Neural cell (in vitro differentiated cells): ENCODE measurements at regions not wholly inside any gene's neighbourhood (a gene's known extent, or its start where the extent isn't known, plus 50 kb on each side); places are given as distances from the start of the nearest gene placed in this dataset.

Source experiments
- H2AFZ ChIP-seq: fragments of 200-600, 300-800 bp; sonication (generic), shearing (Covaris generic); 2 replicates; pipeline ENCODE4 v1.6.0; 2014; ENCODE audit warnings: low read depth, mild to moderate bottlenecking, antibody characterized with exemption, low read length, moderate library complexity
- H3F3A ChIP-seq: fragments of 200-600 bp; shearing (Covaris generic); 2 replicates; pipeline ENCODE4 v1.6.1; 2016; ENCODE audit warnings: mild to moderate bottlenecking, moderate library complexity, mixed read lengths, antibody characterized with exemption, low read length; ENCODE audit not compliant: insufficient read depth, poor library complexity, severe bottlenecking
- H3K27ac ChIP-seq: fragments of 200-600, 300-800 bp; sonication (generic), shearing (Covaris generic); 2 replicates; pipeline ENCODE4 v1.5.1; 2014; ENCODE audit warnings: mild to moderate bottlenecking, low read length, moderate library complexity
- H3K27me3 ChIP-seq: fragments of 300-800, 200-600 bp; sonication (generic), shearing (Covaris generic); 2 replicates; pipeline ENCODE4 v1.6.0; 2014; ENCODE audit warnings: mild to moderate bottlenecking, low read depth, low read length, moderate library complexity; ENCODE audit not compliant: insufficient read depth
- H3K36me3 ChIP-seq: fragments of 300-800, 200-600 bp; sonication (generic), shearing (Covaris generic); 2 replicates; pipeline ENCODE4 v1.5.1; 2014; ENCODE audit warnings: mild to moderate bottlenecking, antibody characterized with exemption, low read length, moderate library complexity; ENCODE audit not compliant: insufficient read depth
- H3K4me2 ChIP-seq: fragments of 300-800, 200-600 bp; sonication (generic), shearing (Covaris generic); 2 replicates; pipeline ENCODE4 v1.6.0; 2014; ENCODE audit warnings: mild to moderate bottlenecking, low read length
- H3K4me3 ChIP-seq: fragments of 300-800, 200-600 bp; sonication (generic), shearing (Covaris generic); 2 replicates; pipeline ENCODE4 v1.5.1; 2014; ENCODE audit warnings: mild to moderate bottlenecking, low read length, moderate library complexity
- H3K79me2 ChIP-seq: fragments of 200-600 bp; shearing (Covaris generic); replicated peaks from 2 replicates; pipeline ENCODE4 v1.6.0; 2014; ENCODE audit warnings: mild to moderate bottlenecking, low read length, moderate library complexity; ENCODE audit not compliant: insufficient read depth
- H3K9ac ChIP-seq: fragments of 300-800, 200-600 bp; sonication (generic), shearing (Covaris generic); 2 replicates; pipeline ENCODE4 v1.6.1; 2016; ENCODE audit warnings: mild to moderate bottlenecking, low read length, mixed read lengths
- H3K9me2 ChIP-seq: fragments of 200-600 bp; shearing (Covaris generic); 2 replicates; pipeline ENCODE4 v1.6.1; 2016; ENCODE audit warnings: mild to moderate bottlenecking, low read length, mixed read lengths; ENCODE audit not compliant: insufficient read depth
- H3K9me3 ChIP-seq: fragments of 200-600, 300-800 bp; sonication (generic), shearing (Covaris generic); 2 replicates; pipeline ENCODE4 v1.6.1; 2016; ENCODE audit warnings: mild to moderate bottlenecking, mixed run types, low read length, moderate library complexity, mixed read lengths
- H4K20me1 ChIP-seq: fragments of 200-600 bp; shearing (Covaris generic); 2 replicates; pipeline ENCODE4 v1.6.1; 2016; ENCODE audit warnings: mild to moderate bottlenecking, mixed run types; ENCODE audit not compliant: insufficient read depth
- CTCF ChIP-seq: fragments of 450-650 bp; IDR thresholded peaks from 2 replicates; pipeline ENCODE4 v1.5.1; 2014; ENCODE audit warnings: antibody characterized with exemption, mild to moderate bottlenecking, moderate library complexity; ENCODE audit not compliant: poor library complexity, severe bottlenecking
- EP300 ChIP-seq: fragments of 450-650 bp; conservative IDR thresholded peaks from 2 replicates; pipeline ENCODE4 v1.6.1; 2014; ENCODE audit warnings: antibody characterized with exemption, mild to moderate bottlenecking, moderate library complexity; ENCODE audit not compliant: poor library complexity, severe bottlenecking
- EZH2 ChIP-seq: fragments of 200-600, 300-800 bp; shearing (Covaris generic), sonication (generic); IDR thresholded peaks from 2 replicates; pipeline ENCODE4 v1.6.1; 2014; ENCODE audit warnings: antibody characterized with exemption, low read length, borderline replicate concordance, mild to moderate bottlenecking; ENCODE audit not compliant: insufficient read depth, poor library complexity, severe bottlenecking
- MXI1 ChIP-seq: fragments of 450-650 bp; conservative IDR thresholded peaks from 2 replicates; pipeline ENCODE4 v1.6.1; 2014; ENCODE audit warnings: antibody characterized with exemption, mild to moderate bottlenecking; ENCODE audit not compliant: poor library complexity, severe bottlenecking
- POLR2AphosphoS5 ChIP-seq: IDR thresholded peaks from 2 replicates; pipeline ENCODE4 v1.6.1; 2012
- RAD21 ChIP-seq: fragments of 450-650 bp; conservative IDR thresholded peaks from 2 replicates; pipeline ENCODE4 v1.6.1; 2014; ENCODE audit warnings: antibody characterized with exemption, mild to moderate bottlenecking, moderate library complexity
- REST ChIP-seq: IDR thresholded peaks from 2 replicates; pipeline ENCODE4 v1.6.1; 2012; ENCODE audit warnings: borderline replicate concordance
- SMC3 ChIP-seq: fragments of 450-650 bp; conservative IDR thresholded peaks from 2 replicates; pipeline ENCODE4 v1.6.1; 2014; ENCODE audit warnings: antibody characterized with exemption, mild to moderate bottlenecking, moderate library complexity; ENCODE audit not compliant: poor library complexity
- TAF1 ChIP-seq: IDR thresholded peaks from 2 replicates; pipeline ENCODE4 v1.6.1; 2012; ENCODE audit warnings: low read depth

DNA sequence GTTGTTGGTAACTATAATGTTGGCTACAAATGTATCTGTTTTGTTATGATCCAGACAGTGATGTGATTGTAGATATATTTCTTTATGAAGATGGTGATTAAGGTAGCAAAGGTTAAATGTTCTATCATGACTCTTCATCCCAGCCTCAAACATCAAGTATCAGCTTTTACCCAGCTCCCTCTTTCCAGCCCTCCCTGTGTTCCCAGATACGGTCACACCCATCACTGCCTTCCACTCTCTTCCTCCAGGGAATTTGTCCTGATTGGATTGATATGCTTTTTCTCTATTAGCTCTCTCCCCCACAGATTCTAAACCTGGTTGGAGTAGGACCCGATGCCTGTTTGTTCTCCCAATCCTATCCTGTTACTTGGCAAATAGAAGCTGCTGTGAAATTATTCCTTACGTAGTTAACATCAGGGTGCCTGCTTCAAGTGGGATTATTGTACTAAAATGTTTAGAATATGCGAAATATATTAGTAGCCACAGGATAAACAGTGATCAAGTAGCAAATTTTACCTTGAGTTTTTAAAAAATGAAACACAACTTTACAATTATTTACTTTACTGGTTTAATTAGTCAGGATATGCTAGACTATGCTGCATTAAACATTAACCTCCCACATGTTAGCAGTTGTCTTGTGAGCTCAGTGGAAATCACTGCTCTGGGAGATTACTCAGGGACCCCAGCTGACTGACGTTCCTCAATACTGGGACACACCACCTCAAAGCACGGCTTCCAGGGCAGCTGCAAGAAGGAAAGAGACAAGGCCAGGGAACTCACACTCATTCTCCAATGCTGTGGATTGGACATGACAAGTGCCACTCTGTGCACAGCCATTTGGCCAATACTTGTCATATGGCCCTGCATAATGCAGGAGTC, 165.3 kb downstream of the ALX1 start:
- no peaks in the 10 kb centered on the region for H4K20me1 ChIP-seq
- H3K9ac ChIP-seq, result no peak overlapping the region
- no peak overlapping the region for H3K4me2 ChIP-seq
- H3F3A ChIP-seq, result no peaks in the 10 kb centered on the region
- H3K4me3 ChIP-seq, result no peak overlapping the region
- H3K9me2 ChIP-seq, result no peaks in the 10 kb centered on the region
- no peaks in the 10 kb centered on the region for H3K27me3 ChIP-seq
- no peaks in the 10 kb centered on the region for H3K9me3 ChIP-seq
- H3K79me2 ChIP-seq, result no peaks in the 10 kb centered on the region
- H3K36me3 ChIP-seq, result no peaks in the 10 kb centered on the region
- no peak overlapping the region for H3K27ac ChIP-seq
- TF ChIP-seq MXI1, result no peak
- no peak for TF ChIP-seq RAD21
- no peak for TF ChIP-seq EP300
- TF ChIP-seq REST, result no peak
- TF ChIP-seq EZH2, result no peak
- no peak for TF ChIP-seq POLR2AphosphoS5
- no peak for TF ChIP-seq SMC3
- TF ChIP-seq TAF1, result no peak
- no peak for TF ChIP-seq CTCF
- H2AFZ ChIP-seq, result no peak overlapping the region

DNA sequence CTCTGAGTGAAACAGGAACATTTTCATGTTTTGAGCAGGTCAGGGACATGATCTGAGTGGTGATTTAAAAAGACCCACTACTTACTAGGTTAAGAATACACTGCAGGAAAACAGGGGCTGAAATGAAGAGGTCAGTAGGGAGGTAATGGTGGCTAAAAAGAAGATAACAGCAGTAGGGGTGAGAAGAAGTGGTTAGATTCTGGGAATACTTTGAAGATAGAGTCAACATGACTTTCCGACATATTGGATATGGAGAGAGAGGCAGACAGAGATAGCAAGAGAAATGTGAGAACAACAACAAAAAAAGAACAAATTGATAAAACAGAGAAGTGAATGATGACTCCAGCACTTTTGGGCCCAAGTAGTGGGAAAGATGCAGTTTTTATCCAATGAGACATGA, 168.0 kb downstream of the ALX1 start:
- H3K79me2 ChIP-seq, result no peaks in the 10 kb centered on the region
- H3K27me3 ChIP-seq, result no peaks in the 10 kb centered on the region
- H3K9me3 ChIP-seq, result no peaks in the 10 kb centered on the region
- H2AFZ ChIP-seq, result no peak overlapping the region
- no peak for TF ChIP-seq RAD21
- no peak for TF ChIP-seq CTCF
- no peak for TF ChIP-seq REST
- TF ChIP-seq POLR2AphosphoS5, result no peak
- TF ChIP-seq TAF1, result no peak
- TF ChIP-seq MXI1, result no peak
- no peak for TF ChIP-seq EZH2
- no peak for TF ChIP-seq EP300
- TF ChIP-seq SMC3, result no peak
- no peak overlapping the region for H3K4me2 ChIP-seq
- H3K9me2 ChIP-seq, result no peaks in the 10 kb centered on the region
- H3F3A ChIP-seq, result no peaks in the 10 kb centered on the region
- no peak overlapping the region for H3K9ac ChIP-seq
- H3K36me3 ChIP-seq, result no peaks in the 10 kb centered on the region
- no peaks in the 10 kb centered on the region for H4K20me1 ChIP-seq
- H3K27ac ChIP-seq, result no peak overlapping the region
- H3K4me3 ChIP-seq, result no peak overlapping the region
